GM12892 (cell line): ENCODE measurements at regions not wholly inside any gene's neighbourhood (a gene's known extent, or its start where the extent isn't known, plus 50 kb on each side); places are given as distances from the start of the nearest gene placed in this dataset.
"Not testable (repeated sequence)": the region's sequence is repeated elsewhere in the genome, so short reads cannot be mapped to it uniquely, and the experiment has no call there.

Source experiments
- POLR2A ChIP-seq: IDR thresholded peaks from 2 replicates; pipeline ENCODE4 v1.6.1; 2011; ENCODE audit warnings: low read depth, low read length, control low read depth
- POLR2AphosphoS5 ChIP-seq: IDR thresholded peaks from 2 replicates; pipeline ENCODE4 v1.6.1; 2011; ENCODE audit warnings: low read depth, low read length, control low read depth

DNA sequence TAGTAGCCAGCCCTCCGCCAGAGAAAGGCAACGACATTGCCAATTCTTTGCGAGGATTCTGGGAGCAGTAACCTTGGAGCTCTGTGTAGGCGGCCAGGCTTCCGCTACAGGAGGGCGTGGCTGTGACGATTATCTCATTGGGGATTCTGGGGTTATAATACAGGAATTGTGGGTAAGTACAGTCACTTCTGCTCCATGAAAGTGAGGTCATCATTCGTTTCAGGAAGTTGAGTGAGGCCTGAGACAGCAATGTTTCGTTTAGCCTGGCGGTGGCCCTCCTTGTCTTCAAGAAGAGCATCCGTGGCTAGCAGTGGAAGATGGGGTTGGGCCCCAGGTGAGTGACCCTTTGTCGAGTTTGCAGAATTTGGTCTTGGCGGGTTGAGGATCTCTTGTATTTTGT, 79.5 kb upstream of the GPR39 start:
- not testable (repeated sequence) for TF ChIP-seq POLR2A, POLR2AphosphoS5
